OCI-LY1 (cell line): ENCODE measurements at regions not wholly inside any gene's neighbourhood (a gene's known extent, or its start where the extent isn't known, plus 50 kb on each side); places are given as distances from the start of the nearest gene placed in this dataset.

Source experiments
- H2AFZ ChIP-seq: fragments of 200-600 bp; sonication (generic), shearing (Covaris generic); 2 replicates; pipeline ENCODE4 v1.6.0; 2014; ENCODE audit warnings: antibody characterized with exemption, mild to moderate bottlenecking, low read length
- H3F3A ChIP-seq: fragments of 200-600 bp; sonication (generic), shearing (Covaris generic); 2 replicates; pipeline ENCODE4 v1.6.0; 2014; ENCODE audit warnings: mild to moderate bottlenecking, antibody characterized with exemption, low read length, moderate library complexity; ENCODE audit not compliant: insufficient read depth
- H3K27ac ChIP-seq: fragments of 200-600 bp; sonication (generic); 2 replicates; pipeline ENCODE4 v1.5.1; 2014; ENCODE audit warnings: low read length, mixed run types, mild to moderate bottlenecking, low read depth; ENCODE audit not compliant: poor library complexity, severe bottlenecking
- H3K27me3 ChIP-seq: fragments of 200-600 bp; sonication (generic); 2 replicates; pipeline ENCODE4 v1.6.0; 2014; ENCODE audit warnings: antibody characterized with exemption, mild to moderate bottlenecking, low read length, moderate library complexity; ENCODE audit not compliant: insufficient read depth
- H3K36me3 ChIP-seq: fragments of 200-600 bp; sonication (generic); 2 replicates; pipeline ENCODE4 v1.6.1; 2014; ENCODE audit warnings: mild to moderate bottlenecking, antibody characterized with exemption, low read length, moderate library complexity, mixed read lengths; ENCODE audit not compliant: insufficient read depth
- H3K4me1 ChIP-seq: fragments of 200-600 bp; sonication (generic); 2 replicates; pipeline ENCODE4 v1.5.1; 2014; ENCODE audit warnings: mild to moderate bottlenecking, low read length, moderate library complexity; ENCODE audit not compliant: insufficient read depth, severe bottlenecking
- H3K4me2 ChIP-seq: fragments of 200-600 bp; sonication (generic), shearing (Covaris generic); 2 replicates; pipeline ENCODE4 v1.6.1; 2014; ENCODE audit warnings: low read length
- H3K4me3 ChIP-seq: fragments of 200-600 bp; sonication (generic); 2 replicates; pipeline ENCODE4 v1.5.1; 2014; ENCODE audit warnings: low read length, low read depth, mild to moderate bottlenecking, mixed read lengths; ENCODE audit not compliant: poor library complexity, severe bottlenecking
- H3K79me2 ChIP-seq: fragments of 200-600 bp; shearing (Covaris generic); 2 replicates; pipeline ENCODE4 v1.6.1; 2016; ENCODE audit warnings: mixed run types, low read length, mixed read lengths; ENCODE audit not compliant: insufficient read depth
- H3K9ac ChIP-seq: fragments of 200-600 bp; sonication (generic), shearing (Covaris generic); 2 replicates; pipeline ENCODE4 v1.6.1; 2014; ENCODE audit warnings: mild to moderate bottlenecking, low read length, mixed read lengths
- H3K9me2 ChIP-seq: fragments of 200-600 bp; sonication (generic), shearing (Covaris generic); 2 replicates; pipeline ENCODE4 v1.6.1; 2014; ENCODE audit warnings: low read depth, mild to moderate bottlenecking, low read length, mixed read lengths
- H3K9me3 ChIP-seq: fragments of 200-600 bp; shearing (Covaris generic); 2 replicates; pipeline ENCODE4 v1.6.1; 2014; ENCODE audit warnings: low read length, mixed read lengths
- H4K20me1 ChIP-seq: fragments of 200-600 bp; sonication (generic), shearing (Covaris generic); 2 replicates; pipeline ENCODE4 v1.6.0; 2016; ENCODE audit warnings: mild to moderate bottlenecking, low read length; ENCODE audit not compliant: insufficient read depth
- EZH2 ChIP-seq: fragments of 200-600 bp; sonication (generic), shearing (Covaris generic); IDR thresholded peaks from 2 replicates; pipeline ENCODE4 v1.8.0; 2017; ENCODE audit warnings: borderline replicate concordance, mixed run types, mild to moderate bottlenecking, antibody characterized with exemption, low read length, moderate library complexity, mixed read lengths
- TF ChIP-seq, protein P1 (sequence below): fragments of 200-600 bp; sonication (generic), shearing (Covaris generic); IDR thresholded peaks from 2 replicates; pipeline ENCODE4 v1.5.1; 2017; ENCODE audit warnings: mild to moderate bottlenecking, antibody characterized with exemption, low read length, moderate library complexity, mixed read lengths

DNA sequence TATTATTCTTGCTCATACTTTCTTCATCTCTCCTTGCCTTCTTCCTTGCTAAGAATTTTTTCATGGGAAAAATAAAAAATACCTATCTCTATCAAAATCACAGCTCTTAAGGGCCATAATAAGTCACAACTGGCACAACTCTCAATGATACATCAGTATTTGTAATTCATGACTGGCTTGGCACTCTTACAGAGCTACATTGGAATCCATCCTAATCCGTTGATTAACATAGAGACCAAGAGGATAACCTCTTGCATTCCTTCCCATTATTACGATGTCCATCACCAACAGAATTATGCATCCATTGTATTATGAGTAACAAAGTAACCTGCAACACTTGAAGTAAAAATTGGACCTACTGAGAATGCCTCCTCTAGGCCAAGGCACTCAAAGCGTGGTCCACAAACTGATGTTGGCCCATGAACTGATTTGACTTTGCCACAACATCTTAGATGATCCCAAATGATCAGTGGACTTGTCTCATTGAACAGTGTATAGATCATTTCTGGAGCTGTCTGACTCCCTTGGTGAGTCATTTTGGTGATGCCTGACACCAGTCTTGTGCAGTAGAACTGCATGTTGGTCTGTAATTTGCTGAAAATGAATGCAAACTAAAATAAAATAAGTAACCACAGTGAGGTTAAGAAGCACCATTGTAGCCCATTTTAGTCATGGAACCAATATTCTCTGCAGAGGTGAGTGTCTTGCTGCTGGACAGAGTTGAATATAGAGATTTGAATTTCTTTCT is 163.2 kb downstream of the AXIN2 start:
- Histone ChIP-seq H3K9me3 (no peaks in the 10 kb centered on the region), H3K27ac (no peak overlapping the region), H3K36me3 (no peaks in the 10 kb centered on the region), H2AFZ (no peak overlapping the region), H3K27me3 (no peaks in the 10 kb centered on the region), H3K4me1 (no peaks in the 10 kb centered on the region), H3K4me3 (no peak overlapping the region), H3F3A (no peaks in the 10 kb centered on the region), H4K20me1 (no peaks in the 10 kb centered on the region), H3K9ac (no peak overlapping the region), H3K4me2 (no peak overlapping the region), H3K79me2 (no peaks in the 10 kb centered on the region), H3K9me2 (no peaks in the 10 kb centered on the region)
- TF ChIP-seq EZH2: no peak
- TF ChIP-seq, protein P1, sequence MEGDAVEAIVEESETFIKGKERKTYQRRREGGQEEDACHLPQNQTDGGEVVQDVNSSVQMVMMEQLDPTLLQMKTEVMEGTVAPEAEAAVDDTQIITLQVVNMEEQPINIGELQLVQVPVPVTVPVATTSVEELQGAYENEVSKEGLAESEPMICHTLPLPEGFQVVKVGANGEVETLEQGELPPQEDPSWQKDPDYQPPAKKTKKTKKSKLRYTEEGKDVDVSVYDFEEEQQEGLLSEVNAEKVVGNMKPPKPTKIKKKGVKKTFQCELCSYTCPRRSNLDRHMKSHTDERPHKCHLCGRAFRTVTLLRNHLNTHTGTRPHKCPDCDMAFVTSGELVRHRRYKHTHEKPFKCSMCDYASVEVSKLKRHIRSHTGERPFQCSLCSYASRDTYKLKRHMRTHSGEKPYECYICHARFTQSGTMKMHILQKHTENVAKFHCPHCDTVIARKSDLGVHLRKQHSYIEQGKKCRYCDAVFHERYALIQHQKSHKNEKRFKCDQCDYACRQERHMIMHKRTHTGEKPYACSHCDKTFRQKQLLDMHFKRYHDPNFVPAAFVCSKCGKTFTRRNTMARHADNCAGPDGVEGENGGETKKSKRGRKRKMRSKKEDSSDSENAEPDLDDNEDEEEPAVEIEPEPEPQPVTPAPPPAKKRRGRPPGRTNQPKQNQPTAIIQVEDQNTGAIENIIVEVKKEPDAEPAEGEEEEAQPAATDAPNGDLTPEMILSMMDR: no peak

DNA sequence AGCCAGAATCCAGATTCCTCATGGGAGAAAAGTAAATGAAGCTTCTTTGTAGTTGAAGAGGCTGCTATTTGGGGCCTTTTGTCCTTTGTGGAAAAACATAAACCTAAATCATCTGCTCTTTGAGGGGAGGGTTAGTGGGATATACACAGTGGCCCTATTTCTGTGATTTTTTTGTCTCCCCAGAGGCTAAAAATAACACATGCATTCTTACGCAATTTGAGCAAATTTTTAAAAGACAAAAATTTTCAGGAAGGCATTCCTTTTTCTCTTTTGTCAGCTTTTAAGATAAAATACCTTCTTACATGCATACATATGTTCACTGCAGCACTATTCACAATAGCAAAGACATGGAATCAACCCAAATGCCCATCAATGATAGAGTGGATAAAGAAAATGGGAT is 165.5 kb downstream of the AXIN2 start:
- no peak overlapping the region for H3K27ac ChIP-seq
- H3K9me3 ChIP-seq: no peaks in the 10 kb centered on the region
- no peaks in the 10 kb centered on the region for H3K79me2 ChIP-seq
- no peaks in the 10 kb centered on the region for H3K36me3 ChIP-seq
- no peaks in the 10 kb centered on the region for H3K27me3 ChIP-seq
- H3K4me1 ChIP-seq: no peaks in the 10 kb centered on the region
- no peak overlapping the region for H3K4me3 ChIP-seq
- H3F3A ChIP-seq: no peaks in the 10 kb centered on the region
- no peaks in the 10 kb centered on the region for H4K20me1 ChIP-seq
- no peak overlapping the region for H3K9ac ChIP-seq
- TF ChIP-seq EZH2: no peak
- TF ChIP-seq, protein P1: no peak
- no peak overlapping the region for H3K4me2 ChIP-seq
- H2AFZ ChIP-seq: no peak overlapping the region
- H3K9me2 ChIP-seq: no peaks in the 10 kb centered on the region

DNA sequence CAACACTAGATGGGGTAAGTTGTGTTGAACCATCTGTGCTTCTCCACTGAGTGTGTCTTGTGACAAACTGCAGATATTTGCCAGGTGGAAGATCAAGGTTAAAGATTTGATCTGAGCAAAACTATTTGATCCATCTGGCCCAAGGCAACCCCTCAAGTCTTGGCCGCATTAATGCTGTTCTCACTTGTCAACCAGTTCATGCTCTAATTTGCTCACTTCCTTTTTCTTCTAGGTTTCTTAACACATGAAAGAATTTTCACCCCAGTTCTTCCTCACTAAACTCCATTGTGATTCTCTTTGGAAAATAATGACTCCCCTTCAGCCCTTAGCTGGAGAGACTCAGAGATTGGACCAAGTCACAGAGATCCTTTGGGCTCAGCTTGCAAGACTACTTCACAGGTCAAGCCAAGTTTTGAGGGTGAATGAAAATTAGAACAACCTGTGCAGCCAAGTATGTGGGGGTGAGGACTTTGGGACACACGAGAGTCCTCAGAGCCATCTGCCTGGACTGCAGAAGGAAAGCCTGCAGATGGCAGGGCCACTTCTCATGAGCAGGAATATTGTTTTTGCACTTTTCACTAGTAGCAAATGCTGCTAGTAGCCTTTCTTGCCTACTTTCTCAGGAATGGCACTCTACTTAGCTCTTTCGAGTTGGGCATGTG is 166.5 kb downstream of the AXIN2 start:
- Histone ChIP-seq H3K79me2 (no peaks in the 10 kb centered on the region), H3K4me3 (no peak overlapping the region), H3K9ac (no peak overlapping the region), H3K9me2 (no peaks in the 10 kb centered on the region), H3F3A (no peaks in the 10 kb centered on the region), H3K9me3 (no peaks in the 10 kb centered on the region), H3K27ac (no peak overlapping the region), H3K4me2 (no peak overlapping the region), H2AFZ (no peak overlapping the region), H3K4me1 (no peaks in the 10 kb centered on the region), H4K20me1 (no peaks in the 10 kb centered on the region), H3K36me3 (no peaks in the 10 kb centered on the region), H3K27me3 (no peaks in the 10 kb centered on the region)
- no peak for TF ChIP-seq EZH2
- TF ChIP-seq, protein P1: no peak
